Inflammatory macrophage (primary cell): ENCODE measurements at regions not wholly inside any gene's neighbourhood (a gene's known extent, or its start where the extent isn't known, plus 50 kb on each side); places are given as distances from the start of the nearest gene placed in this dataset.

ENCODE experiments used
- DNase-seq, 2 donors: peaks; one replicate each; pipeline ENCODE4 v3.0.0-alpha.2; 2020 to 2022

DNA sequence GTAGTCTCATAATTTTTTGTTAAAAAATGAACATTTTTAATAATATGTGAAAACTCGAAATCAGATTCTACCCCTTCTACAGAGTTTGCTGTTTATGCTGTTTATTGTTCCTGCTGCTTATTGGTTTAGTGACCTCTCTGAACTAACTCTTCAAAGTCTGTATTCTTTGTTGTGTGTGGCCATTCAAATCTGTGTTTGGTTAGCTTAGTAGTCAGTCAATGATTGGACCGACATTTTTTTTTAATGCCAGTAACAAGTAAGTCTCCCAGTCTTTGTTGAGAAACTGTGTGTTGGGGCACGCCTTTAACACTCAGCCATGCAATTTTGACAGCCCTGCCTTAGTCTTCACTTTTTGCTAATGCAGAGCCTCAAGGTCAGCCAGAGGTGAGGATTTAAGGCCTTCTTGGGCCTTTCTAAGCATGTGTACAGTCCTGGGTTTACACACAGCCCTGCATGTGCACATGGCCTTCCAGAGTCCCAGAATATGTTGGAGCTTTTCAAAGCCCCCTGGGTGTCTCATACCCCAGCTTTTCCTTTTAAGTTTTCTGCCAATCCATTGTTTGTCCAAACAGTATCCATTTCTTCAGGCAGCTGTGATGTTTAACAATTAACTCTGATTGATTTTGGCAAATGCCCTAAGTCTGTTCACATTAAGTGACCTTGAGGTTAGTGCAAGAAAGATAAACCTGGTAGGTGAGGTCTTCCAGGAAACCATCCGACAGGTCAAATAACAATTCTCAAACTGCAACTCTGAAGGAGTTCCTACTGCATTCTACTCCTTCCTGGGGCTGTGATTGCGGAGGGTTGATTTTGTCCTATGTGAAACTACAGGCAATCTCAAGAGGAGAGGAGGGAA, 389.3 kb downstream of the PMP22 start:
- DNase-seq: no peak

DNA sequence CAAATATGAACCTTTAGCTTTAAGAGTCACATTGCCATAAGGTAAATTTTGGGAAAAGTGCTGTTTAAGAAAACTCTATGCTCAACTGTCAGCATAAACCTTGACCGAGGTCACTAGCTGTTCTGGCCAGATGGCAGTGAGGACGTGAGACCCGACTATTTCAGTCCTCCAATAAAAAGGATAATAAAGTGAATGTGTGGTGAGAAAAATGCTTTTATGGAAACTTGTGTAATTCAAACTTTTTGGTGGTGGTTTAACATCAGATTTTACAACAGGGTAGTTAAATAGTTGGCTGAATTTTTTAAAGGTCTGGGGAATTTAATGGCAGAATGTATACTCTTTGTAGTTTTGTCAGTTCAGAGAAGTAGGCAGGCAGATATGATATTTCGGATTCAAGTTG, 391.1 kb downstream of the PMP22 start:
- DNase-seq: no peak

DNA sequence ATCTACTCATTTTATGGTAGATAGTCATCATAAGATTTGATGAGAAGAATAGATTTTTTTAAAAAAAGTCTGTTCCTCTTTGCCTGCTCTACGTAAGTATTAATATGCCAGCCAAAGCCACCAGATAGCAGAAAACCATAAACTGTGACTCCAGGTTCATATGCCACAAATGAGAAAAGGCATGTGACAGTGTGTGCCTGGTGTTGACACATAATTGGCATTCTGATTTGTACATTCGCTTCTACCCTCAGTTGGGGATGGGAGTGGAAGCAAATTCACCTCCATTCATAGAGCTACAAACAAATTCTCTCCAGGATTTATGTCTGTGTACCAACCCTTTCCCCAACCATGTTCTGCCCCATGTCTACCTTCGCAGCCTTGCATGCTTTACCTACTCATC, 391.6 kb downstream of the PMP22 start:
- DNase-seq: no peak

DNA sequence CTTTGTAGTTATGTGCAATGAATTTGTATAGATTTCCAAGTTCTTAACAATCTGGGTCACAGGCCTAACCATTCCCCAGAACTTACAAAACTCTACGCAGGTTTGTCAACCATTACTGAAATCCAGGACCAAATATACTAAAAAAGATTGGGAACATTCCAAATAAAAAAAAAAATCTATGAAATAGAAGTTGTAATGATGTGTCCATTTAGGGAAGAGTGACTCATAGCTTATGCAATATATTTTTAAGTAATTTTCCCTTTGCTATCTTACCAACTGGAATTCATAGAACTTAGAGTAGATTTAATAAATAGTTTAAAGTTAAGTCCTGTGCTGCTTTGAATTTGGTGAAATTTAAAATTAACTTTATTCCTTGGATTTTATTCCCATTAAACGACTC, 393.2 kb downstream of the PMP22 start:
- DNase-seq: peak in 1 of 2 donors; percentile 23

DNA sequence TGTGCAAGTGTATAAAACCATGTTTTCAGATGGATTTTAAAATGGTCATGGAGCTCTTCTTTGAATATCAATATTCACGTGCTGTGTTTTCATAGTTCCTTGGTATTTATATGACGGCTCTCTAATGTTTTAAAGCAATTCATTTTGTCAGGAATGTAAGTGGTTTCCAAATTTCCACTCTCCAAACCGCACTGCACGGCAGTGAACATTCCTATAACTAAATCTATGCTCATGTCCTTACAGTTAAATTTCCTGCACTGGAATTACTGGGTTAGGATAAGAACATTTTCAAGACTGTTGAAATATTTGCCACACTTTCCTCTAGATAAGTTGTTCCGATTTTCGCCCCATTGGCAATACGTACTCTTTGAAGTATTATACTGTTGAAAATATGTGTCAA, 398.9 kb downstream of the PMP22 start:
- no peak for DNase-seq

DNA sequence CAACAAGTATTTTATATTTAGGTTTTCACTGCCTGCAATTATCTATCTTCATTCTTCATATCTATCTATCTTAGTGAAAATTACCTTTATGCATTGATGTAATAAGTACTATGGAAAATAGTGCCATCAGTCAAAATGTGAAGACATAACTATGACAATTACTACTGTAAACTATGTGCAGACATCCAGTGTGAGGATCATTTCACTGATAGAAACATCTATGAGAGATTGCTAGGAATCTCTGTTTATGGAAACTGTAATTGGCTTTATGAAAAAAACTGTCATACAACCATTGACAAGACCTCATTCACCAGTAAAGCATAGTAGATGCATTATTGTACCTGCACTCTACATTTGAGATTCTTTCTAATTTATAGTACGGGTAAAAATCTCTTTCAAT, 401.0 kb downstream of the PMP22 start:
- DNase-seq: no peak

DNA sequence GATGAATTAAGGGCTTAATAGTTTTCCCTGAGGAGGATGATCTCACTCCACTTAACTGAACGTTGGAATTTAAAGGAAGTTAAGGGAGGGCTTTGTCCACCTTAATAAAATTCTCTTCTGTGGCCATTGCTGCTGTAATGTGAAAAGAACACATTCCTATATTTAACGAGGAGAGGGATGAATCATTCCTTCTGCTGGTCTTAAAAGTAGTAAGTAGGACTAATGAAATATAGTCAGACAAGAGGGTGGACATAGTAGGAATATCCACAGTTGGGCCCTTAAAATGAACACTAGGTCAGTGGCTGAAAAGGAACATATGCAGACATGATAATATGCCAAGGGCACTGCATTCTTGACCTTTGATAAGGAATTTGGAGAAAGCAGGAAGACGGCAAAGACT, 405.6 kb downstream of the PMP22 start:
- no peak for DNase-seq

DNA sequence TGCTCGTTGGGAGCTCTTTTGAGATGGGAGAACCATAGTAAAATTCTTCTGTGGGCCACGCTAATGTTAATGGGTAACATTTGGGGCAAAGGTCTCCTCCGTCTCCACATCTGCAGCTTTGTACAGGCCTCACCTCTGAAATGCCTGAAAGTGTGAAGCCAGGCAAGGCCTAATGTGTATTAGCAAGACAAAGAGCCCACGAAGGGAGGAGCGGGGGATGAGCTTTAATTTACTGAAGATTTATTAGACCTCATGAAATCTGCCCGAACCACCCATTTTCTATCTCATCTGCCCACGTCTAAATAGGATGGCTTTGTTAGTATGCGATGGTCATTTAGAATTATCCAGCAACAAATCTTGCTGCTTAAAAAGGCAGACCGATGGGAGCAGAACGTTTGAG, 408.9 kb downstream of the PMP22 start:
- no peak for DNase-seq

DNA sequence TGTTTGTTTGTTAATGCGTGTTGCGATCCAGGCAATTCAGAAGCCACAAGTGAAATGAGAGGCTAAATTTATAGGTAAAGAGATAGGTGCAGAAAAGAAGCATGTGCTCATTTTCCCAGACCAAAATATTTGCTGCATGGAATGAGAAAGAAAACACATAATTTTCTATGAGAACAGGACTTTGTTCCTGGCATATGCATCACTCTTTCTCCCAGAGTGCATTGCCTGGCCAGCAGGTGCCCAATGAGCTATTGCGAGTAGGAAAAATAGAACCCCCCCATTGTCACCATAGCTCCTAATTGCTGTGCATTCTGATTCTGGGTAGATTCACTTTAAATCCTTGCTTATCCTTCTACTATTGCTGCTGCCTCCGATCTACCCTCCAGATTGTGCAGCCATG, 410.4 kb downstream of the PMP22 start:
- no peak for DNase-seq

DNA sequence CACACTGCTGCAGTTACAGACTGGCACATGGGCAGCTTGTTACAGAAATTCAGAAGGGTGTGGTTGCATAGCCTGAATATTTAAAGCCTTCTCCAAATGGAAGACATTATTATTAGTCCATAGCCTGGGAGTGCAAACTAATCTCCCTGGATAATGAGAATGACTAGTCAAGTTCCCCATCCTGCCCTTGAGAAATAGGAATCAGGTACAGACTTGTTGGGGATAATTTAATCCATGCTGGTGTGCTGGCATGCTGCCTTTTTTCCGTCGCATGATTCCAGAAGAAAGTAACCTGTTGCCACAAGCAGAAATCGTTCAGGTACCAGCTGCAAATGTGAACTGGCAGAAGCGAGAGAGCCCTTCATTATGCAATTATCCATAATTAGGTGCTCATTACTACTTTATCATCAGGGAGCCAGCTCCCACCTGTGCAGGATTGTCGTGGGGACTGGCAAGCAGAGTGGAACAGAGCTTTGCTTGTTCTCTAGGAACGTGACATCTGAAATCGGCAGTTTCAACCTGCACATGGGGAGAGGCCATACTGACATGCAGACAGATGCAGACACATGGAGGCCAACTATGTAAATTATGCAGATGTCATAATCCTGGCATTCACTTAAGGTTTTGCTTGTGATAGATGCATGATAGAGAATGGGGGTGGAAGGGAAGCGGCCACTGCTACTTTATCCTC, 419.4 kb downstream of the PMP22 start:
- DNase-seq: no peak

DNA sequence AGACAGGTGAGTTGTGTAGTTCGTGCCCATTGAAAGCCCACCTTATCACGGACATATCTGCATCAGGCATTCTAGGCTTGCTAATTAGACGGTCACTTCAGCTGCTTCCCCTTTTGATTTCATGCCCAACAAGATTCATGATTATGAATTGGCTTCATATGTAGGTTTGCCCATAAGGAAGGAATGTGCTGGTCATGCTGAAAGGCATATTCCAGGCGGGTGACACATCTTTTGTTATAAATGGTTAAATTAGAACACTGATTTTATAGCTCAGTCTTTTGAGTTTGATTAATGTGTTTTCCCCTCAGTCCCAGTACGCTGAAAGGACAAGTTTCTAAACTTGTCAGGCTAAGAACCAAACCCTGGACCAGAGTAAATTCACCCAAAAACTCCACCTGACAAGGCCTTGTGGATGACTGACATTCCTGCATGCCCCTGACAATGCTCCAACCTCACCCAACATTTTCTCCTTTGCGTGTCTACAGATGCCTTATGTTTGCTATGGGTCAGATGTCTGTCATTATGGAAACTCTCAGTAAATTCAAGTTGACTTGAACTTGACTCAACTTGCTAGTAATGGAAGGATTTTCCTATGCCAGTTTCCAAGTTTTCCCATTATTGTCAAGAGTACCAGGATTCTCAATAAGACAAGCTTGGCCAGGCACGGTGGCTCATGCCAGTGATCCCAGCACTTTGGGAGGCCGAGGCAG, 421.9 kb downstream of the PMP22 start:
- DNase-seq: no peak

DNA sequence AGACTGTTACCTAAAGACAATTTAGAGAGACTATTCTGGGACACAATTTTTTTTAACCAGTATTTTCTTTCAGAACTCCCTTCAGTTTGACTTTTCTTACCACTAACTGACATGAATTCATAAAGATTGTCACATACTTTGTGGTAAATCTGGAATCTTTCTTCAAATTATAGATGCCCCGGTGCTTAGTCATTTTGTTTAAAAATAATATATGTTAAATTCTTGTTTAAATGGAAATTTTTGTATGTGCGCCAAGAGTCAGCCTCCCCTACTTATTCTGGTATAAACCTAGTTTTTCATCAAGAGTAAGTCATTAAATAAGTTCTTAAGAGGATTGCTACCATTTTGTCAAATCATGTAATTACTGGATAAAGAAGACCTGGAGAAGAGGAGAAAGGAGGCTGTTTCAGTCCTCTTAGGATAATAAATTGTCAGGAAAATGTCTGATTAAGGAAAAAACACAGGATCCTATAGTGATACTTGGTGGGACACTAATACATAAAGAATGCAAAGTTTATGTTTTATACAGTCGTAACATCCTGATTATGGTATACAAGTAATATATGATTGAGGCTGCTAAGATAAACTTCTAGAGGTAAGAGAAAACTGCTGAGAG, 424.4 kb downstream of the PMP22 start:
- DNase-seq: no peak

DNA sequence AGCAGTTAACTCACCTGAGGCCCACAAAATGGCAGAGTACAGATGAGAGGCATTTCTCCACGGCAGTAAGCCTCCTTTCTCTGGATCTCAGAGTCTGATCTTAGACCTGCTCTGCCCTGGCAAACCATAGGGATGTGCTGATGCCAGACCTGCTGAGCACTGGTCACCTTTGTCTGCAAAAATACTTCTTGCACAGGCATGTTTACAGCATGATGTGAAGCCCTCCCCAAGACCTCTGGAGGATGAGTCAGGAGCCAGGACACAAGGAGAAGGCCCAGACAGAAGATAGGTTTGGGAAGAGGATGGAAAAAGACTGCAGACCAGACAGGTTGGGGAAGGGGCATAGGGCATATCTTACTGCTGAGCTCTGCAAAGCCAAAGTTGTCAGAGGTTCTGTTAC, 426.6 kb downstream of the PMP22 start:
- no peak for DNase-seq

DNA sequence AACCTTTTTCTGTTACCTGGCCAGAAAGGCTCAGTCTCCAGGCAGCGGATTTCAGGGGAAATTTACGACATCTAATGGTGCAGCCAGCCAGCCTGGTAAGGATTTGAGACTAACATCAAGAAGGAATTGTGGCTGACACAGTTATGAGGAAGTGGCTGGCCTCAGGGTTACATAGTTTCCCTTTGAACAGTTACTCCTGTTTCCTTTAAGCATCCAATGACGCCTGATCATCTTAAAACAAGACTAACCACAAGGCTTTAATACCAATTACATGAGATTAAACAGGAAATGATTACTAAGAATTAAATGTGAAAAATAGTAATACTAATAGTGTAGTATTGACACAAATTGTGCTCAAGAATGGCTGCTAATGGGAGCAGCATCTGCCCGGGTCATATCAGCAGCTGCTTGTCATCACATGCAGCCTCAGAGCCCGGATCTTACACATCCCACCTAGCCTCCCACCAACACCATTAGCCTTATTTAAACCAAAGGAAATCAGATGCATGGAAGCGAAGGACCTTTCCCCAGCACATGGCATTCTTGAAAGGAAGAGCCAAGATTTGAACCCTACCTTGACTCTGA, 431.8 kb downstream of the PMP22 start:
- DNase-seq: peak in 1 of 2 donors; percentile 19

DNA sequence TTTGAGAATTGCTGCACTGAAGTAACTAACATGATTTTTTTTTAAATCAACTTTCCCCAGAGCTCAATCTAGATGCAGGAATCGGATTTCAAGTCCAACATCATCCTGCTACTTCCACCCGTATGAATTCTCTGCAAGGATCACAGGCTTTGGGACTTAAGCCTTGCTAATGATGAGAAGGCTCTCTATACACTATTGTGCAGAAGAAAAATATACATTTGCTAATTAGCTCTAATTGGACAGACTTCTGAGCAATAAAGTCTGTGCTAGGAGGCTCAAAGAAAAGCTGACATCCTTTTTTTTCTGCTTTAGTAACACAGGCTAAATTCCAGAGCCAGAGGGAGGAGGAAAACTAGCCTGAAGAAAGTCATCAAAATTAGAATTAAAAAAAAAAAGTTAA, 433.6 kb downstream of the PMP22 start:
- DNase-seq: no peak

DNA sequence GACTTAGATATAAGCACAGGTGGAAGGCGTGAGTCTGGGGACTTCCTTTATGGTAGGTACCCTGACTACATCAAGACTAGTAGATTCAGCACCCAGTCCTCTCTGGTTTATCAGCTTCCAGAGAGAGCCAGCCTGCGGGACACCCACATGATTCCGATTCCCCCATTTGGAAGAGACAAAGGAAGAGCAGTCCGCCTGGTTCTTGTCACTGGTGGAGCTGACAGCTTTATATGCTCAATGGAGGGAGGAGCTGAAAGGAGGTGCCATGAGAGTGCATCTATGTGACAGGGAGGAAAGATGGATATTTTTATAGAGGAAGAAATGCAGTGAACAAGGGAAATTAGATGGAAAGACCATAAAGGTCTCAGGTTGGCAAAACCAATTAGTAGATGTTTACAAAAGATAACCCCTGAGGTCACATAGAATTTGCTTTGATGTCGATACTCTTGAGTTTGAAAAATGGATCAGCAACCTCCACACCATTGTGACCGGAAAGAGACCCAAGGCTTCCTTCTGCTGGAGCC, 437.7 kb downstream of the PMP22 start:
- DNase-seq: no peak

DNA sequence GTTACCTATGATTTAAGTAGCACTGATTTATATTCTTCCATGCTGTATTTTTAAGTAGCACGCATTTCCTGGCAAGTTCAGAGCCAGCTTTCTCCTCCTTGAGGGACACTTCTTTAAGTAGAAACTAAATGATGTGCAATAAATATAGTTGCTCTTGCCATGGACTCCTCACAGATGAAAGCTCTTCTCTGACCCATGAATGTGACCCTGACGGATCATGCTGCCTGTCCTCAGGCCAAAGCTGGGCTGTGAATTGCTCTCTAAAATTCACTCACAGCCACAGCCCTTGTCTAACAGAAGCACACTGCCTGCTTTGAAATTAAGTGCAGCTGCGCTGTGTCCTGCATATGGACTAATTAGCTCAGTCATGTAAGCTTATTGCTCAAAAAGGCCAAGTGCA, 438.8 kb downstream of the PMP22 start:
- DNase-seq: no peak

DNA sequence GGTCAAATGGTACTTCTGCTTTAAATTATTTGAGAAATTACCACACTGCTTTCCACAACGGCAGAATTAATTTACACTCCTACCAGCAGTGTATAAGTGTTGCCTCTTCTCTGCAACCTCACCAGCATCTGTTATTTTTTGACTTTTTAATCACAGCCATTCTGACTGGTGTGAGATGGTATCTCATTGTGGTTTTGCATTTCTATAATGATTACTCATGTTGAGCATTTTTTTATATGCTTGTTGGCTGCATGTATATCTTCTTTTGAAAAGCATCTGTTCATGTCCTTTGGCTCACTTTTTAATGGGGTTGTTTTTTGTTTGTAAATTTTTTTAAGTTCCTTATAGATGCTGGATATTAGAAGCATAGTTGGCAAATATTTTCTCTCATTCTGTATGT, 446.7 kb downstream of the PMP22 start:
- DNase-seq: no peak

DNA sequence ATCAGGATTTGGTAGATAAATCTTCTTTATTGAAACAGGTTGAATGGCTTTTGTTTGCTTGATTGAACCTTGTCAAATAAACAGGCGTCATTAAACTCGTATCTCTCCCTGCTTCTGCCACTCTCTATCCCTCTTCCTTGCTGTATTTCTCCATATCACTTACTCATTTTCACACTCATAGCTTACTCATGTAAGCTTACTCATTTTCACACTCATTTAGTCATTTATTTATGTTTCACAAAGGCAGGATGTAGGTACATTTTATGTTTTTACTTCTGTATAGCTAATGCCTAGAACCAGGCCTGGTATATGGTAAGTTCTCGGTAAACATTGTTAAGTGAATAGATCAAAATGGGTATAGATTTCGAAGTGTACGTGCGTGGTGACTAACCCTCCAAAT, 450.0 kb downstream of the PMP22 start:
- DNase-seq: no peak

DNA sequence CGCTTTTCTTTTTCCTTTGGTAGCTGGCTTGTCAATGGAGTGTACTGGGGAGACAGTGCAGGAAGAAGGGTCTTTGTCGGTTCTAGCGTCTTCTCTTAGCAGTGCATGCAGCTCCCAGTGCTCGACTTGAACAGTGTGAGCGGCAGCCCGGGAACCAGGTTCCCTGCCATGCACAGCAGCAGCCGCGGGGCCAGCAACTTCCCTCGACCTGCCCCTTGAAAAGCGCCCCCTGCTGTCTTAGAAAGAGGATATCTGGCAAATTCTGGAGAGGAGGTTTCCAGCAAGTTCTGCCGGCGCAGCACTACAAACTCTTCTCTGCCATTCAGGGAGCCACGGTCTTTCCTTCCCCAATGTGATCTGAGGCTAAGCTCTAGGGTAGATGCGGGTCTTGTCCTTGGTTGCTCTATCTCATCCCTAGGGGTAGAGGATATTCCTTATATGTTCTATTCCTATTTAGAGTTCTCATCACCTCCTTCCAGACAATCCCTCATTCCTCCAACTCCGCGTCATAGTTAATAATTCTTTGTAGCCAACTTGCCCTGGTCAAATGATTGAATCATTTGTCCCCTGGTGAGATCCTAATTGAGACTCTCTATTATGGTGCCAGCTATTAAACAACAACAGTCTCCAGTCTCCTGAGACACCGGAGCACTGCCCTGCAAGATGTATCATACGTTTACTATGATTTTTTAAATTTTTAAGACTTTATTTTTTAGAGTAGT, 451.3 kb downstream of the PMP22 start:
- peak; percentile 54 to 65 for DNase-seq

DNA sequence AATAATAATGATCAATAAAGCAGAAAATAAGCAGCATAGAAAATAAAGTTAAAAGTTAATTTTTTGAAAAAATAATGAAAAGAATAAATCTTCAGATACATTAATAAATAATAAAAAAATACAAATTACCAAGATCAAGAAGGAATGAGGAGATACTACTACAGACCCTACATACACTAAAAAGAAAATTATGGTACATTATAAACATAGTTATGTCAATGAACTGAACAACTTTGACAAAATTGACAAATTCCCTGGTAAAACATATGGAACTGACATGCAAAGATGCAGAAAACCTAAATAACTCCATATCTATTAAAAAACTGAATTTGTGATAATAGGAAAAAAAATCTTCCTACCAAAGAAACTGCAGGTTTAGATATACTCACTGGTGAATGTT, 456.7 kb downstream of the PMP22 start:
- DNase-seq: no peak

DNA sequence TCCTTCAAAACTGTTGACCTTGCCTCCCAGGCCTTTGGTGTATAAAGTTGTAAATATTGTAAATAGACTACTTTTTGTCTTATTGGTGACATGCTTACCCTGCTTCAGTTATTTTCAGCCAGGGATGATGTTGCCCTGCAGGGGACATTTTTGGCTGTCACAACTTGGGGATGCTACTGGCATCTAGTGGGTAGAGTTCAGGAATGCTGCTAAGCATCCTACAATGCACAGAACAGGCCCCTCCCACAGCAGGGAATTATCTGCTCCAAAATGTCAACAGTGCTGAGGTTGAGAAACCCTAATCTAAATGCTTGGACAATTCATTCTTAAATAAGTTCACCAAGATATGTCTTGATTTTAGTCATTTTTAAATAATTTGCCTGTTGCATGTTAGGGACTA, 459.8 kb downstream of the PMP22 start:
- DNase-seq: peak in 1 of 2 donors; percentile 4
